Panc1 (cell line): ENCODE measurements at regions not wholly inside any gene's neighbourhood (a gene's known extent, or its start where the extent isn't known, plus 50 kb on each side); places are given as distances from the start of the nearest gene placed in this dataset.

Experiments used
- CTCF ChIP-seq: fragments of 450-650 bp; IDR thresholded peaks from 2 replicates; pipeline ENCODE4 v1.5.1; 2017; ENCODE audit warnings: mild to moderate bottlenecking
- POLR2AphosphoS5 ChIP-seq: IDR thresholded peaks from 2 replicates; pipeline ENCODE4 v1.6.1; 2012; ENCODE audit warnings: mild to moderate bottlenecking, low read depth, low read length, moderate library complexity
- REST ChIP-seq, 2 experiments: IDR thresholded peaks; 2 replicates each; pipeline ENCODE4 v1.6.1; 2011 to 2012; ENCODE audit warnings: low read depth in 2 of 2, control low read depth in 1 of 2, low read length in 1 of 2, mild to moderate bottlenecking in 1 of 2, moderate library complexity in 1 of 2; ENCODE audit not compliant: insufficient read depth in 1 of 2
- SIN3A ChIP-seq: IDR thresholded peaks from 2 replicates; pipeline ENCODE4 v1.6.1; 2012; ENCODE audit warnings: low read depth, mild to moderate bottlenecking, low read length, moderate library complexity, borderline replicate concordance; ENCODE audit not compliant: insufficient read depth

- TF ChIP-seq CTCF, result no peak
- TF ChIP-seq POLR2AphosphoS5, result no peak
- TF ChIP-seq SIN3A, result no peak
- no peak for TF ChIP-seq REST (IDR thresholded peaks at IDR 0.05; ENCODE audit: insufficient read depth in 1 of 2, low read depth in 2 of 2, low read length in 1 of 2)
Observed at GRCh38 chr7:80370587-80370986, 141.3 kb downstream of the GNAT3 start.
